Immature natural killer cell (primary cell): ENCODE measurements at regions not wholly inside any gene's neighbourhood (a gene's known extent, or its start where the extent isn't known, plus 50 kb on each side); places are given as distances from the start of the nearest gene placed in this dataset.

Source experiments
- DNase-seq, 3 donors: peaks; one replicate each; pipeline ENCODE4 v3.0.0; 2022; ENCODE audit warnings: mixed read lengths in 1 of 3
- H3K27ac Mint-ChIP-seq, 6 donors: one replicate each; pipeline ENCODE4 v1.8.0; 2020; ENCODE audit warnings: mixed read lengths in 6 of 6, mild to moderate bottlenecking in 5 of 6, inconsistent platforms in 4 of 6, moderate library complexity in 3 of 6
- H3K27me3 Mint-ChIP-seq, 3 donors: one replicate each; pipeline ENCODE4 v1.8.0; 2020 to 2021; ENCODE audit warnings: low read depth in 3 of 3, mild to moderate bottlenecking in 3 of 3, mixed read lengths in 3 of 3, moderate library complexity in 3 of 3, inconsistent platforms in 1 of 3
- H3K36me3 Mint-ChIP-seq, 3 donors: one replicate each; pipeline ENCODE4 v1.8.0; 2020; ENCODE audit warnings: mixed read lengths in 3 of 3, inconsistent platforms in 2 of 3, mild to moderate bottlenecking in 2 of 3
- H3K4me1 Mint-ChIP-seq, 2 donors: one replicate each; pipeline ENCODE4 v1.8.0; 2020; ENCODE audit warnings: inconsistent platforms in 2 of 2, mild to moderate bottlenecking in 2 of 2, mixed read lengths in 2 of 2, moderate library complexity in 1 of 2
- H3K4me3 Mint-ChIP-seq, 5 donors: one replicate each; pipeline ENCODE4 v1.8.0; 2020; ENCODE audit warnings: mild to moderate bottlenecking in 5 of 5, mixed read lengths in 5 of 5, inconsistent platforms in 3 of 5, moderate library complexity in 3 of 5
- H3K9me3 Mint-ChIP-seq, 6 donors: one replicate each; pipeline ENCODE4 v1.8.0; 2020; ENCODE audit warnings: mild to moderate bottlenecking in 6 of 6, mixed read lengths in 6 of 6, inconsistent platforms in 4 of 6, moderate library complexity in 3 of 6

DNA sequence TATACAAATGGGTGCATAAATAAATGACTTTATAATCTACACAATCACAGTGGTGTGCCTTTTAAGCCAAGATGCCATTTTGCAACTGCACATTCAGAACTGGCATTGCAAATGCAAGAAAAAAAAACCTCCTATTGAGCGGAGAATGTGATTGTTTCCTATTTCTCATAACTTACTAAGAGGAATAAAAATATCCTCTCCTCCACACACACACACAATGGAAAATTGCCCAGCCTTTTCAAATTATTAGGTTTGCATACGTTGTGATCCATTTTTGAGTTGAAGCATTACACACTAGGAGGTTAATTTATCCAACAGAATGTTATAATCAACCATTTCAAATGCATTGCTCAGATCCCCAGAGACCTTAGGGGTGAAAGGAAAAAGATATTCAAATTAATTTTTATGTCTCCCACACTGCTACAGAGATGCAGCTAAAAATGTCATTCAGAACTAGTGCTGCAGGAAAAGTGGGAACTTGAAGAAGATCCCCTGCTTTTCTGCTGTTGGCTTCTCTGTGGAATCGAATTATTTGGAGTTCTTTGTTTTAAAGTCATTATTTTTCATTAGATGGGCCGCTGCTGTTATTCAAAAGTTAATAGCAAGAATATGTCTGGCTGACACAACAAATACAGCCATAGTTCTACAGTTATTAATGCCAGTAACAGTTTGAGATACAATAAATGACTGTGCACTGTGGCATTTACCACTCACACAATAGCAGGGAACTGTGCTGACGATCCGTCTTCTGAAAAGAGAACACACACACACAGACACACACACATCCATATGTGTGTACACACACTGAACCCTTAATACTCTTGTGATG is 299.9 kb upstream of the ANO5 start:
- no peak for DNase-seq
- Mint-ChIP-seq H3K36me3 (no peaks in the 10 kb centered on the region), H3K4me3 (no peak overlapping the region), H3K27ac (no peak overlapping the region), H3K4me1 (peaks cover 2 to 7% of the 10 kb centered on the region in 2 donors), H3K9me3 (peaks cover 4 to 33% (median 12%) of the 10 kb centered on the region in 6 donors), H3K27me3 (peaks cover 0 to 3% (median 0%) of the 10 kb centered on the region in 3 donors)

DNA sequence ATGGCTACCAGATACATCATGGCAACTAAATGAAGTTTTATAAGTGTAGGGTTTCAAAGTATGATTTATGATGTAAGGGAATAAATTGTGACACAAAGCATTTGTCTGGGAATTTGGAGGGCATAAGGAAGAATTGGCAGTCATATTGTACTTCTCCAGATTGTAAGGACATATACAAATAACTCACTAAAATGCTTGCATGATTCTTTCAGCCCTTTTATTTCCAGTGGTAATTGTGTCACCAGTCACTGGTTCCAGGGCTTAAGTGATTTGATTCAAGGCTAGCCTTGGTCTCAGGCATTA is 299.4 kb upstream of the ANO5 start:
- Mint-ChIP-seq H3K36me3 (no peaks in the 10 kb centered on the region), H3K27ac (no peak overlapping the region), H3K27me3 (peaks cover 0 to 3% (median 0%) of the 10 kb centered on the region in 3 donors), H3K9me3 (peaks cover 4 to 33% (median 12%) of the 10 kb centered on the region in 6 donors), H3K4me1 (peaks cover 2 to 7% of the 10 kb centered on the region in 2 donors), H3K4me3 (no peak overlapping the region)
- no peak for DNase-seq

DNA sequence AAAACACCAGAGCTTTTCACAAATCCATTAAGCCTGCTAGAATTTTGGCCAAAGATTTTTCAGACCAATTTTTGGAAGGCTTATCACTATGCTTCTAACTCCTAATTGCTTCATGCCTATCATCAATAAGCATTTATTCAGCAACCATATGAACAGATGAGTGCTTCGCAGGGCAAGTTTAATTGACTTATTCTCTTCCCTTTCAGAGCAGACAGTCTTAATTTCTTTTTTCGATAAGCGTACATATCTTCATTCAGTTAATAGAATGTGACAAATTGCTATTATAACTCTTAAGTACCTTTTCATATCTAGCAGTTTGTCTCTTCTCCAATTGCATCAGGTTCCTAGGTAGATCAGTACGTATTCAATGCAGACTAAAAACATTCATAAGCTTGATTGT is 298.4 kb upstream of the ANO5 start:
- no peak overlapping the region for H3K4me3 Mint-ChIP-seq
- peaks cover 3 to 33% (median 12%) of the 10 kb centered on the region in 6 donors for H3K9me3 Mint-ChIP-seq
- peaks cover 2 to 7% of the 10 kb centered on the region in 2 donors for H3K4me1 Mint-ChIP-seq
- peaks cover 0 to 3% (median 0%) of the 10 kb centered on the region in 3 donors for H3K27me3 Mint-ChIP-seq
- no peaks in the 10 kb centered on the region for H3K36me3 Mint-ChIP-seq
- DNase-seq, result no peak
- H3K27ac Mint-ChIP-seq, result no peak overlapping the region

DNA sequence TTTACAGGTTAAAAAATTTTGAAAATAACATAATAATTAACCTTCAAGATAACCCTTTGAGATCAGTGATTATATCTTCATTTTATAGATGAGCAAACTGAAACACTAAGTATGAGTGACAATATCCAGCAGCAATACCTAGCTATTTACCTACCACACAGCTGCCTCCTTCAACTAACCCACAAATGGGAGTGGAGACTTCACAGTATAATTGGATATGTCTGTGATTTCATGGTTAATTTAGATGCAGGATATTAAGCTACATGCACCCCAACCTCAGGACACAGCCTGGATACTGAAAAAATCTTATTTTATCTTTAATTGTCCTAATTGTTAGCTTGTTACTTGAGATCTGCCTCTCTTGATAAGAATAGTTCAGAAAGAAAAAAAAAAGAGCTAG is 297.2 kb upstream of the ANO5 start:
- Mint-ChIP-seq H3K4me1 (peaks cover 2 to 7% of the 10 kb centered on the region in 2 donors), H3K36me3 (no peaks in the 10 kb centered on the region), H3K9me3 (peaks cover 3 to 29% (median 12%) of the 10 kb centered on the region in 6 donors), H3K27ac (no peak overlapping the region), H3K27me3 (peaks cover 0 to 3% (median 0%) of the 10 kb centered on the region in 3 donors), H3K4me3 (no peak overlapping the region)
- DNase-seq, result no peak

DNA sequence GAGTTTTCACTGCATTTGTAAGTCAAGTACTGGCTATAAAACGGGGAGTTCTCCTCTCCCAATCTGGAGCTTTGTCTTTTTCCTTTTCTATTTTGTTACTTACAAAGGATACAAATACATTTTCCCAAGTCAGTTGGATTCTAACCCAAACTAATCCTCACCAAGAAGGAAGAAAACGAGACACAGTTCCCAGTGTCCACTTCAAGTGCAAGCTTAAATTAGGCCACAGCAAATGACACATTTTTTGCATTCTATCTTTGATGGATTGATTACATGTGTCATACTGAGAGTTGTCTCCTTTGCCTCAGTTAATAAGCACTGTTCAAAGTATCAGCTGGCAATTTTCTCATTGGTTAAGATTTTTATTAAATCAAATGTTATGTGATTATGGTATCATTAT is 296.7 kb upstream of the ANO5 start:
- Mint-ChIP-seq H3K27ac (no peak overlapping the region), H3K4me3 (no peak overlapping the region)

DNA sequence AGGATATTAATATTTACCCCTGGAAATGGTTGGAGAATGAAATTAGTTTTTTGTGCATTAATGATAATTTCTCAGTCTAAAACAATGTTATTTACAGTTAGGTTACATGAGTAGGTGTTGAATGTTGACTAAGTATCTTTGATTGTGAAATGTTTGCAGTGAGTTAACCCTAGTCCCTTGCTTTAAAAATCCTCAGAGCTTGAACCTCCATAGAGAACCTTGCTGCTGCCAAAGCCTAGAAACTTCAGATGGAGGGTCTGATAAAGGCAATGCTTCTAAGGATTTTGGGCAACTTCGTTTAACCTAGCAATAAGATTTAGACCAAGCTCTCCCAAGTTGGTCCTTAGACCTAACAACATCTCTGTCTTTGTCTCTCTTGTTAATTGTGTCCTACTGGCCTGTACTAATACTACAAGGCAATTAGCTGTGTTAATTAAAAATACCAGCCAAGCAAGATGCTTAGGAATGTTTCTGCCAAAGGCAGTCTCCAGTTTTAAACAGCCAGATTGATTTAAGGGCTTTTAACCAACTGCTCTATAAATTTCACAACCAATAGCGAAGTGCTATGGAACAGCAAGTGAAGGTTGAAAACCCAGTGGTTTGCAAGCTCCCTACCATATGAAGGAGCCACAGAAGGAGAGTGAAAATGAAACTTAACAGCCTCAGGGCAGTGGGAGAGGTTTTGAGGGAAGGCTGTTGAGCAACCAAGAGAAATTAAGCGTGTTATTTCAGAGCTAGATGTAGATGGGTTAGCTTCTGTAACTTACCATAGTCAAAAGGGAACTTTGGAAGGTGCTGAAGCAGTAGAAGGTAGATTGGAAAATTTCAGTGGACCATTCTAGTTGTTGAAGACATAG is 295.9 kb upstream of the ANO5 start:
- Mint-ChIP-seq H3K4me3 (peak overlapping the region in 3 of 5 donors; percentile 15 to 43 (median 22)), H3K27ac (peak overlapping the region in 2 of 6 donors; percentile 13 to 41), H3K27me3 (peaks cover 0 to 3% (median 0%) of the 10 kb centered on the region in 3 donors), H3K4me1 (peaks cover 2 to 7% of the 10 kb centered on the region in 2 donors), H3K36me3 (no peaks in the 10 kb centered on the region), H3K9me3 (peaks cover 0 to 30% (median 10%) of the 10 kb centered on the region in 6 donors)
- peak in 1 of 3 donors; percentile 3 for DNase-seq

More for the DNA sequence above, 296.7 kb upstream of the ANO5 start:
- H3K4me1 Mint-ChIP-seq, result peaks cover 2 to 7% of the 10 kb centered on the region in 2 donors
- H3K9me3 Mint-ChIP-seq, result peaks cover 3 to 28% (median 12%) of the 10 kb centered on the region in 6 donors
- no peak for DNase-seq
- H3K27me3 Mint-ChIP-seq, result peaks cover 0 to 3% (median 0%) of the 10 kb centered on the region in 3 donors
- H3K36me3 Mint-ChIP-seq, result no peaks in the 10 kb centered on the region

DNA sequence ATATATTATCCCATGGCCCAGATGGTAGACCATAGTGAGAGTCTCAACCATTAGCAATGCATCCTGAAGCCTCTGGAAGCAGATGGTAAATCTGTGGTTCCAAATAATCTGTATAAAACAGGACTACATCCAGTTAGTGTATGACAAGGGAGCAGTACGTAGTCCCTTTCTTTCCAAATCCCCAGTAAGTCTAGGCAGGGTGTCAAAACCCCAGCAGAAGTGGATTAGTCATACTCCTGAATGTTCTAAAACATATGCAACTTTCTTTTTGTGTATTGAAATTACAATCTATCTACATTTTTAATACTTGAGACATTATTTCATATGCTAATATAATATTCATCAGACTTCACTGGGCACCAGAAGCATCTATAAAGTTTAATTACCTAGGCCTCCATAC is 295.1 kb upstream of the ANO5 start:
- no peak overlapping the region for H3K27ac Mint-ChIP-seq
- no peaks in the 10 kb centered on the region for H3K27me3 Mint-ChIP-seq
- DNase-seq, result no peak
- H3K4me3 Mint-ChIP-seq, result no peak overlapping the region
- peaks cover 0 to 32% (median 12%) of the 10 kb centered on the region in 6 donors for H3K9me3 Mint-ChIP-seq
- no peaks in the 10 kb centered on the region for H3K36me3 Mint-ChIP-seq
- H3K4me1 Mint-ChIP-seq, result peaks cover 2 to 7% of the 10 kb centered on the region in 2 donors

DNA sequence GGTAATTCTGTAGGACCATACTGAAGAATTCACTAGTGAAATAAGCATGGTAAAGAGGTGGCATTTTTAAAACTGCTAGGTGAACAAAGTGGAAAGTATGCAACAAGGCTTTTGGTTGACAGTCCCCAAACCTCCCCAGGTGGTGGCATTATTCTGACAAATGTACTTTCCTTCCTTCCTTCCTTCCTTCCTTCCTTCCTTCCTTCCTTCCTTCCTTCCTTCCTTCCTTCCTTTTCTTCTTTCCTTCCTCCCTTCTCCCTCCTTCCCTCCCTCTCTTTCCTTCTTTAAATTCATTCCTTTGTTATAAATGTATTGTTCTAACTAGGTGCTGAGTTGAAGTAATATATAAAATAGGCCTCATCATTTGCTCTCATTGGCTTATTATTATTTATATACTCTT is 284.7 kb upstream of the ANO5 start:
- Mint-ChIP-seq H3K36me3 (peaks cover 0 to 4% (median 0%) of the 10 kb centered on the region in 3 donors), H3K27me3 (no peaks in the 10 kb centered on the region), H3K27ac (no peak overlapping the region), H3K4me1 (no peaks in the 10 kb centered on the region), H3K9me3 (peaks cover 10 to 43% (median 16%) of the 10 kb centered on the region in 6 donors), H3K4me3 (no peak overlapping the region)
- DNase-seq, result no peak

DNA sequence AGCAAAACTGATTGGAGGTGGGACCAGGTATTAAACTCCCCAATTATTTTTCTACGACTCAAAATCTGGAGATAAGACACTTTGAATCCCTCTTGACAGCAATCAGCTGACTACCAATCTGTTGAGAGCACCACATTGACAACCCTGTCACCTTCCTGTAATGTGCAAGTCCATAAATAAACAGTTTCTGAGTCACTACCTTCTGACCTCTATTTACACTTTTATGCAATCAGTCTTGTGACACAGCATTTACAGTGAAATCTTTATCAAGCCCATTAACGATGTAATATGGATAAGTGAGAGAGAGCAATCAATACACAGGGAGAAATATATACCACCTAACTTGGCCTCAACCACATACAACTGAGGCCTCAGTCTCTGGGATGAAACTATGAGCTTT is 283.7 kb upstream of the ANO5 start:
- no peak for DNase-seq
- H3K9me3 Mint-ChIP-seq, result peaks cover 12 to 42% (median 17%) of the 10 kb centered on the region in 6 donors
- peaks cover 0 to 4% (median 0%) of the 10 kb centered on the region in 3 donors for H3K36me3 Mint-ChIP-seq
- no peaks in the 10 kb centered on the region for H3K4me1 Mint-ChIP-seq
- no peak overlapping the region for H3K27ac Mint-ChIP-seq
- no peaks in the 10 kb centered on the region for H3K27me3 Mint-ChIP-seq
- no peak overlapping the region for H3K4me3 Mint-ChIP-seq

DNA sequence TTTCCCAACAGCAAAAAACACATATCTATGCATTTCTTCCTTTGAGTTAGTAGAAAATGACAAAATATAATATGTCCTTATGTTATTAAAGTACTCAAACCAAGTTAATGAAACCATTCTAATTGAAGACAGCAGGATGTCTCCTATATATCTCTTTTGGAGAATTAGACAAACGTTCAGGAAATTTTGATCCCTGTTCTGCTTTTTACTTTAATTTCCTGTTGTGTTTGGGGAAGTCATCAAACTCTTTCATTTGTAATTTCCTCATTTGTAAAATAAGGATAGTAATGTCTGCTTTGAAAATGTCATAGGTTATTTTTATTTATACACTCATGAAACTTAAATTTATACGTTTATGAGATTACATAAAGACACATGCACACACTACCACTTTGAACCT is 281.8 kb upstream of the ANO5 start:
- H3K9me3 Mint-ChIP-seq, result peaks cover 12 to 45% (median 24%) of the 10 kb centered on the region in 6 donors
- DNase-seq, result no peak

DNA sequence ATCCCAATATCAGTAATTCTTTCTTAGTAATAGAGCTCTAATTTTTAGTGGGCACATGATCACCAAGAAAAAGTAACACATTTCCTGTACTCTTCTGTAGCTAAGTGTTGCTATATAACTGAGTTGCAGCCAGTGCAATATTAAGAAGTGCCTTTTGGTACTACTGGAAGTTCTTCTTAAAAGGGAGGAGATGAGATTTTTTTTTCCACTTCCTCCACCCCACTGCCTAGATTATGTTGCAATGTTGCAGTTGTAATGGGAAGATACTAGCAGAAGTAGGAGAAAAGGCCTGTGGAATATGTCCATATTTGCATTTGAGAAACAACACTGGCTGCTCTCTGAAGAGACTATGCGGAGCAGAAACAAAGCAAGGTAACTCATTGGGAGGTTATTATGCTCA is 280.6 kb upstream of the ANO5 start:
- Mint-ChIP-seq H3K27me3 (no peaks in the 10 kb centered on the region), H3K36me3 (no peaks in the 10 kb centered on the region), H3K4me3 (no peak overlapping the region), H3K9me3 (peaks cover 17 to 50% (median 23%) of the 10 kb centered on the region in 6 donors), H3K4me1 (no peaks in the 10 kb centered on the region), H3K27ac (no peak overlapping the region)
- no peak for DNase-seq

More for the DNA sequence above, 281.8 kb upstream of the ANO5 start:
- no peak overlapping the region for H3K4me3 Mint-ChIP-seq
- no peaks in the 10 kb centered on the region for H3K27me3 Mint-ChIP-seq
- H3K27ac Mint-ChIP-seq, result no peak overlapping the region
- no peaks in the 10 kb centered on the region for H3K4me1 Mint-ChIP-seq
- H3K36me3 Mint-ChIP-seq, result no peaks in the 10 kb centered on the region

DNA sequence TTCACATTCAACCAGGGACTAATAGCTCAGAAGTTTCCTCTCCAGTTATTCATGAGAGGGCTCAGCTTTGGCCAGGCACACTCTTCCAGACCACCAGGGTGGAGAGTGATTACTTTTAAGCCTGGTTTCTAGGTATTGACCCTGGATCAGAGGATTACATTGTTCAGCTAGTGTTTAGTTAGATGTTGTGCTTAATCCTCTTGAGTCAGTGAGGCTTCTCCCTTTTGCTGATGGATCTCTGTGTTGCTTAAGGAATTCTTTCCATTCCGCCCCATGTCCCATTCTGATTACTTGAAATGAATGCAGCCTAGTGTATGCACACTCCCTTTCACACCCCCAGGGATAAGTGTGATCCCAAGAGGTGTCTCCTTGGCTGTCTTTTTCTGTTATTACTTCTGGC is 271.7 kb upstream of the ANO5 start:
- Mint-ChIP-seq H3K4me3 (no peak overlapping the region), H3K27ac (no peak overlapping the region), H3K9me3 (peaks cover 7 to 36% (median 17%) of the 10 kb centered on the region in 6 donors), H3K36me3 (no peaks in the 10 kb centered on the region), H3K4me1 (no peaks in the 10 kb centered on the region), H3K27me3 (no peaks in the 10 kb centered on the region)
- no peak for DNase-seq

DNA sequence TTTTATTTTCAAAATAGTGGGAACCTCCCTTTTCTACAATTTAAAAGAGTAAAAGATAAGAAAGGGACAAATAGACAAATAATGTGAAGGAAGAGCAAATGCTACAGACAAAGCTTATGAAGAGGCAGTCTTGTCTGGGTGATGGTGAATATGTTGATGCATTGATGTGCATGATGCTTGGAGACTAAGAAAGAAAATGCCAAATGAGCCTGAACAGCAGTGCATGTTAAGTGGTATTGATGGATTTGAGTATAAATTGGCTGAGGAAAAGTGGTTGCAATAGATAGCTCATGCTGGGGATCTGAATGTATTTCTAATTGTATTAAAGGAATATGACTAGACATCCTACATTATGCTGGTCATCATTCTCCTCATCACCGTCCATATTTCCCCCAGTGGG is 268.6 kb upstream of the ANO5 start:
- no peak for DNase-seq
- Mint-ChIP-seq H3K4me1 (no peaks in the 10 kb centered on the region), H3K27me3 (no peaks in the 10 kb centered on the region), H3K27ac (no peak overlapping the region), H3K4me3 (no peak overlapping the region), H3K9me3 (peaks cover 6 to 38% (median 18%) of the 10 kb centered on the region in 6 donors), H3K36me3 (no peaks in the 10 kb centered on the region)

DNA sequence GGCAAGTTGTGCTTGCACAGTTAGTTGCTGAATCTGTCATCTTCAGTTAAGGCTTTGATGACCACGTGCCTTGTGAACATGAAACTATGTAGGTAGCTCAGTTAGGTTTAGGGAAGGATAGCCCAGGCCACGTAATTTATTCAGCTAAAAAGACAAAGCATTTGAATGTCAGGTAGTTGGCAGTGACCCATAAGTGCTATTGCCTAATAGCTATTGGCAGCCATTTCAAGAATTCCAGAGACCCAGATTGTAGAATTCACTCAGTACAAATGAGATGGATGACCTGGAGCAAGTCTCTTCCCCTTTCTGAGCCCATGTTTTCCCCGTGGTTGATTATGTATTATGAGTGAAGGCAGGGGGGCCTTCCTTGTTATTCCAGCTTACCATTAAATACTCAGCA is 265.3 kb upstream of the ANO5 start:
- Mint-ChIP-seq H3K4me3 (no peak overlapping the region), H3K9me3 (peaks cover 4 to 38% (median 12%) of the 10 kb centered on the region in 6 donors), H3K36me3 (no peaks in the 10 kb centered on the region), H3K27me3 (no peaks in the 10 kb centered on the region), H3K4me1 (no peaks in the 10 kb centered on the region), H3K27ac (no peak overlapping the region)
- no peak for DNase-seq
